SK-N-SH (cell line): ENCODE measurements at regions not wholly inside any gene's neighbourhood (a gene's known extent, or its start where the extent isn't known, plus 50 kb on each side); places are given as distances from the start of the nearest gene placed in this dataset.

ENCODE experiments used
- CTCF ChIA-PET: fragments of 300-600, 350-600 bp; formaldehyde crosslinking; extraction: SDS; loops from one replicate; lab custom pipeline; 2021; lab: Yijun Ruan, JAX
- POLR2A ChIA-PET: fragments of 350-600 bp; sonication (Branson Sonifier 250); formaldehyde crosslinking; extraction: SDS; loops from one replicate; lab custom pipeline; 2020; ENCODE audit warnings: antibody characterized with exemption, inconsistent platforms; lab: Yijun Ruan, JAX
- DNase-seq: peaks from one replicate; pipeline ENCODE4 v3.0.0; 2012
- H2AFZ ChIP-seq: fragments of 200-600 bp; sonication (generic); 2 replicates; pipeline ENCODE4 v1.8.1; 2016; ENCODE audit warnings: antibody characterized with exemption, mild to moderate bottlenecking, low read depth
- H3F3A ChIP-seq: fragments of 200-600 bp; sonication (generic); replicated peaks from 2 replicates; pipeline ENCODE3; 2016; ENCODE audit warnings: antibody characterized with exemption, mild to moderate bottlenecking; ENCODE audit not compliant: insufficient read depth
- H3K27ac ChIP-seq, 2 experiments: fragments of 200-500 bp in 1 of 2; fragments of 200-600 bp in 1 of 2; sonication (Bioruptor generic) in 1 of 2; sonication (generic), shearing (Covaris generic) in 1 of 2; 2 replicates each; pipeline versions ENCODE4 v1.5.1 to v1.6.1; 2014 to 2016; ENCODE audit warnings: low read depth in 2 of 2, inconsistent platforms in 1 of 2, low read length in 1 of 2, mild to moderate bottlenecking in 1 of 2, mixed read lengths in 1 of 2
- H3K27me3 ChIP-seq: fragments of 200-600 bp; sonication (generic), shearing (Covaris generic); 2 replicates; pipeline ENCODE4 v1.6.1; 2016; ENCODE audit warnings: mixed run types; ENCODE audit not compliant: insufficient read depth
- H3K36me3 ChIP-seq, 2 experiments: fragments of 200-500 bp in 1 of 2; fragments of 200-600 bp in 1 of 2; sonication (Bioruptor generic) in 1 of 2; sonication (generic) in 1 of 2; replicated peaks in 1 of 2; 2 replicates each; pipeline versions ENCODE3 to v1.5.1; 2014 to 2016; ENCODE audit warnings: low read length in 1 of 2, mild to moderate bottlenecking in 1 of 2; ENCODE audit not compliant: insufficient read depth in 2 of 2, control insufficient read depth in 1 of 2
- H3K4me1 ChIP-seq, 2 experiments: fragments of 200-500 bp in 1 of 2; fragments of 200-600 bp in 1 of 2; sonication (Bioruptor generic) in 1 of 2; sonication (generic), shearing (Covaris generic) in 1 of 2; 2 replicates each; pipeline versions ENCODE4 v1.5.1 to v1.6.1; 2014 to 2016; ENCODE audit warnings: low read depth in 1 of 2, low read length in 1 of 2, mixed run types in 1 of 2; ENCODE audit not compliant: insufficient read depth in 2 of 2, control insufficient read depth in 1 of 2
- H3K4me2 ChIP-seq: fragments of 200-600 bp; sonication (generic), shearing (Covaris generic); 2 replicates; pipeline ENCODE4 v1.6.1; 2017; ENCODE audit warnings: mixed run types
- H3K4me3 ChIP-seq, 2 experiments: fragments of 200-500 bp in 1 of 2; fragments of 200-600 bp in 1 of 2; sonication (Bioruptor generic) in 1 of 2; sonication (generic), shearing (Covaris generic) in 1 of 2; 2 replicates each; pipeline versions ENCODE4 v1.5.1 to v1.8.1; 2014 to 2016; ENCODE audit warnings: low read depth in 2 of 2, inconsistent platforms in 1 of 2, low read length in 1 of 2, mild to moderate bottlenecking in 1 of 2, mixed read lengths in 1 of 2, moderate library complexity in 1 of 2
- H3K79me2 ChIP-seq: fragments of 200-600 bp; sonication (generic); 2 replicates; pipeline ENCODE4 v1.8.1; 2017; ENCODE audit warnings: mild to moderate bottlenecking; ENCODE audit not compliant: insufficient read depth
- H3K9ac ChIP-seq: fragments of 200-600 bp; sonication (generic); 2 replicates; pipeline ENCODE4 v1.6.1; 2017; ENCODE audit warnings: mixed run types
- H3K9me2 ChIP-seq: fragments of 200-600 bp; sonication (generic); 2 replicates; pipeline ENCODE4 v1.6.1; 2017; ENCODE audit warnings: mixed run types
- H3K9me3 ChIP-seq: fragments of 200-600 bp; sonication (generic); 2 replicates; pipeline ENCODE4 v1.6.1; 2017; ENCODE audit warnings: mixed run types, mild to moderate bottlenecking, moderate library complexity
- H4K20me1 ChIP-seq: fragments of 200-600 bp; sonication (generic); 2 replicates; pipeline ENCODE4 v1.6.1; 2017; ENCODE audit warnings: mild to moderate bottlenecking, mixed run types; ENCODE audit not compliant: insufficient read depth
- EP300 ChIP-seq, 2 experiments: IDR thresholded peaks; 2 replicates each; pipeline versions ENCODE4 v1.4.0 to v1.6.1; 2012; ENCODE audit warnings: borderline replicate concordance in 1 of 2, low read depth in 1 of 2, low read length in 1 of 2
- FOXM1 ChIP-seq: IDR thresholded peaks from 2 replicates; pipeline ENCODE4 v1.4.0; 2012; ENCODE audit warnings: low read depth, mild to moderate bottlenecking
- GABPA ChIP-seq: IDR thresholded peaks from 2 replicates; pipeline ENCODE4 v1.4.0; 2012; ENCODE audit warnings: low read depth, mild to moderate bottlenecking
- GATA2 ChIP-seq: sonication (generic); formaldehyde crosslinking; IDR thresholded peaks from 2 replicates; pipeline ENCODE4 v1.5.0; 2020; ENCODE audit warnings: mild to moderate bottlenecking, missing genetic modification reagents
- MEF2A ChIP-seq: IDR thresholded peaks from 2 replicates; pipeline ENCODE4 v1.4.0; 2012; ENCODE audit warnings: low read depth, borderline replicate concordance
- MXI1 ChIP-seq: IDR thresholded peaks from 2 replicates; pipeline ENCODE4 v1.6.1; 2012; ENCODE audit warnings: mild to moderate bottlenecking, low read depth, low read length, improper control_type of control experiment
- NRF1 ChIP-seq: IDR thresholded peaks from 2 replicates; pipeline ENCODE4 v1.6.1; 2012; ENCODE audit warnings: low read depth, mild to moderate bottlenecking, low read length
- POLR2AphosphoS5 ChIP-seq: IDR thresholded peaks from 2 replicates; pipeline ENCODE4 v1.6.1; 2012; ENCODE audit warnings: low read depth, low read length
- RCOR1 ChIP-seq: fragments of 150-350 bp; IDR thresholded peaks from 2 replicates; pipeline ENCODE4 v1.6.1; 2017; ENCODE audit warnings: antibody characterized with exemption, low read length
- RFX5 ChIP-seq: IDR thresholded peaks from 2 replicates; pipeline ENCODE4 v1.6.1; 2012; ENCODE audit warnings: mild to moderate bottlenecking, improper control_type of control experiment, low read length
- RXRA ChIP-seq: IDR thresholded peaks from 2 replicates; pipeline ENCODE4 v1.4.0; 2012; ENCODE audit warnings: low read depth, mild to moderate bottlenecking, borderline replicate concordance
- SMC3 ChIP-seq: IDR thresholded peaks from 2 replicates; pipeline ENCODE4 v1.6.1; 2012; ENCODE audit warnings: low read depth, low read length, improper control_type of control experiment
- TAF1 ChIP-seq: IDR thresholded peaks from 2 replicates; pipeline ENCODE4 v1.6.1; 2012; ENCODE audit warnings: low read depth, mild to moderate bottlenecking, low read length, moderate library complexity, borderline replicate concordance
- WGBS: methylation state at CpG from one replicate; pipeline ENCODE4 v1.1.6; 2017; ENCODE audit warnings: low lambda C conversion rate; 5-methylcytosine and 5-hydroxymethylcytosine counted together
- TF ChIP-seq, protein P1 (sequence below): fragments of 150-350 bp; IDR thresholded peaks from 2 replicates; pipeline ENCODE4 v1.6.1; 2017; ENCODE audit warnings: antibody characterized with exemption, low read length, low read depth, borderline replicate concordance
- TF ChIP-seq, protein P2 (sequence below): IDR thresholded peaks from 2 replicates; pipeline ENCODE4 v1.6.1; 2012; ENCODE audit warnings: mild to moderate bottlenecking, low read depth, low read length, moderate library complexity
- TF ChIP-seq, protein P3 (sequence below): IDR thresholded peaks from 2 replicates; pipeline ENCODE4 v1.4.0; 2012; ENCODE audit warnings: low read depth, borderline replicate concordance

DNA sequence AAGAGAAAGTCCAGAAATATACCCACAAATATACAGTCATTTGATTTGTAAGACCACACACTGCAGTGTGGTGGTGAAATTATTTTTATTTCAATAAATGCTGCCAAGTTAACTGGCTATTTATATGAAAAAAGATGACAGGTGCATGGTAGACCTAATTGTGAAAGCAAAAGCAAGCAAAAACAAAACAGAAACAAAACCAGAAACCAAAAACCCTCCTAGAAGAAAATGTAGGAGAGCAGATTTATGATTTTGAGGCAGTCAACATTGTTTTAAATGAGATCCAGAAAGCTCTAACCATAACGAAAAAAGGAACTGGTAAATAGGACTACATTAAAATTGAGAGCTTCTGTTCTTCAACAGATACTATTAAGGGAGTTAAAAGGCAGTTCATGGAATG lies 303.6 kb downstream of the PRDM2 start:
- H3K9me3 ChIP-seq: no peaks in the 10 kb centered on the region
- no peak overlapping the region for H2AFZ ChIP-seq
- WGBS: 0% methylated on average over 1 of the region's 1 CpG
- H3K27me3 ChIP-seq: no peaks in the 10 kb centered on the region
- H3K9ac ChIP-seq: no peak overlapping the region
- POLR2A ChIA-PET: no interaction called here
- CTCF ChIA-PET: no interaction called here
- H3K4me2 ChIP-seq: no peak overlapping the region
- no peaks in the 10 kb centered on the region for H3K4me1 ChIP-seq
- DNase-seq: no peak
- H3K79me2 ChIP-seq: no peaks in the 10 kb centered on the region
- no peaks in the 10 kb centered on the region for H3F3A ChIP-seq
- TF ChIP-seq, protein P1, sequence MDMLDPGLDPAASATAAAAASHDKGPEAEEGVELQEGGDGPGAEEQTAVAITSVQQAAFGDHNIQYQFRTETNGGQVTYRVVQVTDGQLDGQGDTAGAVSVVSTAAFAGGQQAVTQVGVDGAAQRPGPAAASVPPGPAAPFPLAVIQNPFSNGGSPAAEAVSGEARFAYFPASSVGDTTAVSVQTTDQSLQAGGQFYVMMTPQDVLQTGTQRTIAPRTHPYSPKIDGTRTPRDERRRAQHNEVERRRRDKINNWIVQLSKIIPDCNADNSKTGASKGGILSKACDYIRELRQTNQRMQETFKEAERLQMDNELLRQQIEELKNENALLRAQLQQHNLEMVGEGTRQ: no peak
- TF ChIP-seq MEF2A (no peak), SMC3 (no peak), MXI1 (no peak), RFX5 (no peak), EP300 (IDR thresholded peaks at IDR 0.05; ENCODE audit: borderline replicate concordance in 1 of 2, low read depth in 1 of 2, low read length in 1 of 2) (no peak), FOXM1 (no peak), GABPA (no peak), POLR2AphosphoS5 (no peak), NRF1 (no peak), RXRA (no peak), TAF1 (no peak), RCOR1 (no peak), GATA2 (CRISPR knock-in tag) (no peak)
- TF ChIP-seq, protein P2, sequence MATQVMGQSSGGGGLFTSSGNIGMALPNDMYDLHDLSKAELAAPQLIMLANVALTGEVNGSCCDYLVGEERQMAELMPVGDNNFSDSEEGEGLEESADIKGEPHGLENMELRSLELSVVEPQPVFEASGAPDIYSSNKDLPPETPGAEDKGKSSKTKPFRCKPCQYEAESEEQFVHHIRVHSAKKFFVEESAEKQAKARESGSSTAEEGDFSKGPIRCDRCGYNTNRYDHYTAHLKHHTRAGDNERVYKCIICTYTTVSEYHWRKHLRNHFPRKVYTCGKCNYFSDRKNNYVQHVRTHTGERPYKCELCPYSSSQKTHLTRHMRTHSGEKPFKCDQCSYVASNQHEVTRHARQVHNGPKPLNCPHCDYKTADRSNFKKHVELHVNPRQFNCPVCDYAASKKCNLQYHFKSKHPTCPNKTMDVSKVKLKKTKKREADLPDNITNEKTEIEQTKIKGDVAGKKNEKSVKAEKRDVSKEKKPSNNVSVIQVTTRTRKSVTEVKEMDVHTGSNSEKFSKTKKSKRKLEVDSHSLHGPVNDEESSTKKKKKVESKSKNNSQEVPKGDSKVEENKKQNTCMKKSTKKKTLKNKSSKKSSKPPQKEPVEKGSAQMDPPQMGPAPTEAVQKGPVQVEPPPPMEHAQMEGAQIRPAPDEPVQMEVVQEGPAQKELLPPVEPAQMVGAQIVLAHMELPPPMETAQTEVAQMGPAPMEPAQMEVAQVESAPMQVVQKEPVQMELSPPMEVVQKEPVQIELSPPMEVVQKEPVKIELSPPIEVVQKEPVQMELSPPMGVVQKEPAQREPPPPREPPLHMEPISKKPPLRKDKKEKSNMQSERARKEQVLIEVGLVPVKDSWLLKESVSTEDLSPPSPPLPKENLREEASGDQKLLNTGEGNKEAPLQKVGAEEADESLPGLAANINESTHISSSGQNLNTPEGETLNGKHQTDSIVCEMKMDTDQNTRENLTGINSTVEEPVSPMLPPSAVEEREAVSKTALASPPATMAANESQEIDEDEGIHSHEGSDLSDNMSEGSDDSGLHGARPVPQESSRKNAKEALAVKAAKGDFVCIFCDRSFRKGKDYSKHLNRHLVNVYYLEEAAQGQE: no peak
- TF ChIP-seq, protein P3, sequence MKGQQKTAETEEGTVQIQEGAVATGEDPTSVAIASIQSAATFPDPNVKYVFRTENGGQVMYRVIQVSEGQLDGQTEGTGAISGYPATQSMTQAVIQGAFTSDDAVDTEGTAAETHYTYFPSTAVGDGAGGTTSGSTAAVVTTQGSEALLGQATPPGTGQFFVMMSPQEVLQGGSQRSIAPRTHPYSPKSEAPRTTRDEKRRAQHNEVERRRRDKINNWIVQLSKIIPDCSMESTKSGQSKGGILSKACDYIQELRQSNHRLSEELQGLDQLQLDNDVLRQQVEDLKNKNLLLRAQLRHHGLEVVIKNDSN: no peak
- no peaks in the 10 kb centered on the region for H4K20me1 ChIP-seq
- H3K36me3 ChIP-seq: no peaks in the 10 kb centered on the region
- no peaks in the 10 kb centered on the region for H3K9me2 ChIP-seq
- no peak overlapping the region for H3K4me3 ChIP-seq
- H3K27ac ChIP-seq: no peak overlapping the region
